ENCODE measurements at regions not wholly inside any gene's neighbourhood (a gene's known extent, or its start where the extent isn't known, plus 50 kb on each side); places are given as distances from the start of the nearest gene placed in this dataset.

DNA sequence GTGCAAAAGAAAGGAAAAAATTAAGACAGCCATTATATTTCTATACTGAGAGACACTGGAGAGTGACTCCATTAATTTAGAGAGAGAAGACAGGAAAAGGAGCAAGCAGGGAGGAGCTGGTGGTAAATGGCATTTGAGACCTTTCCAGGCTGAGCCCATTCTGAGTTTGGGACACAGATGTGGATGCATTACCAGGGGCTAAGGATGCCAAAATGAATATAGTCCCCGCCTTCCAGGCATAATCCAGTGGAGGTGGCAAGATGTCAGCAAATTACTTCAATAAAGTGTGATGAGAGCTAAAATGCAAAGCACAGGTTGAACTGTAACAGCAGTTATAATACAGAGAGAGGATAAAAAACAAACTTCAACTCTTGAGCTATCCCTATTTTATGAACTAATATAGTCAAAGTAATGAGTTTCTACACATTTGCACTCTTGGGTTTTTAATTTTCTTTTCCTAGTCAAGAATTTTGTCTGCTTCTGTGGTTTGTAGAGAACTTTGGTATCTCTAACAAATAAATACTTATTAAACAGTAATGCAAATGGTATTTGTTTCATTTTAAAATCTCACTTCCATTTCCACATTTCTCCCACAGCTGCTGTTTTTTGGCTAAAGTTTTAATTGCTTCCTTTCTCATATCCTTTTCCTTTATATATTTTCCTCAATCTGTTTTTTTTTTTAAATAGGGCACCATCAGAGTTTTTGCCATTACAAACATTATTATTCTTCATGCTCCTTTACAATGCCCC is 228.2 kb upstream of the KCNK2 start:
- H3K4me1 Mint-ChIP-seq = no peaks in the 10 kb centered on the region
- H3K9me3 Mint-ChIP-seq = peaks cover 8% of the 10 kb centered on the region
- H3K27me3 Mint-ChIP-seq (ENCODE audit: low read depth, poor library complexity) = peaks cover 6% of the 10 kb centered on the region
- no peak for DNase-seq
- no peak overlapping the region for H3K27ac Mint-ChIP-seq
- TF ChIP-seq, protein P1, sequence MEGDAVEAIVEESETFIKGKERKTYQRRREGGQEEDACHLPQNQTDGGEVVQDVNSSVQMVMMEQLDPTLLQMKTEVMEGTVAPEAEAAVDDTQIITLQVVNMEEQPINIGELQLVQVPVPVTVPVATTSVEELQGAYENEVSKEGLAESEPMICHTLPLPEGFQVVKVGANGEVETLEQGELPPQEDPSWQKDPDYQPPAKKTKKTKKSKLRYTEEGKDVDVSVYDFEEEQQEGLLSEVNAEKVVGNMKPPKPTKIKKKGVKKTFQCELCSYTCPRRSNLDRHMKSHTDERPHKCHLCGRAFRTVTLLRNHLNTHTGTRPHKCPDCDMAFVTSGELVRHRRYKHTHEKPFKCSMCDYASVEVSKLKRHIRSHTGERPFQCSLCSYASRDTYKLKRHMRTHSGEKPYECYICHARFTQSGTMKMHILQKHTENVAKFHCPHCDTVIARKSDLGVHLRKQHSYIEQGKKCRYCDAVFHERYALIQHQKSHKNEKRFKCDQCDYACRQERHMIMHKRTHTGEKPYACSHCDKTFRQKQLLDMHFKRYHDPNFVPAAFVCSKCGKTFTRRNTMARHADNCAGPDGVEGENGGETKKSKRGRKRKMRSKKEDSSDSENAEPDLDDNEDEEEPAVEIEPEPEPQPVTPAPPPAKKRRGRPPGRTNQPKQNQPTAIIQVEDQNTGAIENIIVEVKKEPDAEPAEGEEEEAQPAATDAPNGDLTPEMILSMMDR (IDR thresholded peaks at IDR 0.05) = no peak
- H3K36me3 Mint-ChIP-seq (ENCODE audit: low read depth) = no peaks in the 10 kb centered on the region
- no peak overlapping the region for H3K4me3 Mint-ChIP-seq

DNA sequence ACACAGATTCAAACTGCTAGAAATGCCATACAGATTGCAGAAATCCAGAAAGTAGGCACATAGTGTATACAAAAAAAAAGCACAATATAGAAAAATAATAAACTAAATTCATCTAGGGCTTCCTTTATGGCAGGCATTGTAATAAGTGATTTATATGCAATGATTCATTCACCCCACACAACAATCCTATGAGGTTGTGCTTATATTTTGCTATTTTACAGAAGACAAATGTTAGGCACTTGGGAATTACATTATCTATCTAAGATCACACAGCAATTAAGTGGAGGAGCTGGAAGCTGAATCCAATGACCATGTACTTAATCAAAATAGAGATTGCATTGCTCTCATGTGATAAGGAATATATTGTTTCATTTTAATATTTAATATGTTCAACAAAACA is 225.7 kb upstream of the KCNK2 start:
- Mint-ChIP-seq H3K9me3 (no peaks in the 10 kb centered on the region), H3K4me3 (no peak overlapping the region), H3K4me1 (no peaks in the 10 kb centered on the region), H3K27ac (no peak overlapping the region), H3K36me3 (ENCODE audit: low read depth) (no peaks in the 10 kb centered on the region), H3K27me3 (ENCODE audit: low read depth, poor library complexity) (peaks cover 5% of the 10 kb centered on the region)
- no peak for DNase-seq
- TF ChIP-seq, protein P1 (IDR thresholded peaks at IDR 0.05) = no peak

DNA sequence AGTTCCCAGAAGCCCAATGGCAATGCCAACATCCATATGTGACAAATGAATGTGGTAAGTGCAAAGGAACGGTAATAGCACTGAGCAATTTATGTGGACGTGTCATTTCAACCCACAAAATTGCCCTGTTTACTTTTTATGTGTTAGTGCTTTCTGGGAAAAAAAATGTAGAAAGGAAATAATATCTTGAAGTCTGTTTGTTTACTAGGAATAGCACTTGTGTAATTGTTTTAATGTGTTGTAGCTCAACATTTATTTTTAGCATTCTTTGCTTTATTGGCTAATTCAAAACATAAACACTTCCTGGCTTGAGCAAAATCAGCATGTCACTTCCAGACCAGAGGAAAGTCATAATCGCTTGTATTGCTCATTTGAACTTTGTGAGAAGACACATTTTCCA is 224.8 kb upstream of the KCNK2 start:
- peaks cover 3% of the 10 kb centered on the region for H3K27me3 Mint-ChIP-seq (ENCODE audit: low read depth, poor library complexity)
- DNase-seq = no peak
- no peaks in the 10 kb centered on the region for H3K9me3 Mint-ChIP-seq
- TF ChIP-seq, protein P1 (IDR thresholded peaks at IDR 0.05) = no peak
- no peak overlapping the region for H3K27ac Mint-ChIP-seq
- no peaks in the 10 kb centered on the region for H3K4me1 Mint-ChIP-seq
- H3K36me3 Mint-ChIP-seq (ENCODE audit: low read depth) = no peaks in the 10 kb centered on the region
- H3K4me3 Mint-ChIP-seq = no peak overlapping the region

DNA sequence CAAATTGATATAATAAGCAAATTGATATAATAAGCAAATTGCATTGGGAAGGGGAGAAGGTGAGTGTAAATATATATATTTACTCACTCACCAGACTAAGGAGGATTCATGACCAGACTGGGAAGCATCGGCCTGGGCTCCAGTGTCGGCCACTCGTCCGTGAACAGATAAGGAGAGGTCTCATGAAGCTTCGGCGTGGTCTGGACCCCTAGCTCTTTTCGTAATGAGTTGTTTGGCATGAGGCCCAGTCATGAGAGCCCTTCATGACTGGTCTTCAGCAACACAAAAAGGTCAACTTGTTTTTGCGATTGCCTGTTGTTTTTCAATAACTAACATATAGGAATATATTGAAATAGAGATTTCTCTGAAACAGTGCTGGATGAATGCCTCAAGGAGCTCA is 222.9 kb upstream of the KCNK2 start:
- peaks cover 3% of the 10 kb centered on the region for H3K27me3 Mint-ChIP-seq (ENCODE audit: low read depth, poor library complexity)
- no peak overlapping the region for H3K27ac Mint-ChIP-seq
- H3K4me3 Mint-ChIP-seq = no peak overlapping the region
- TF ChIP-seq, protein P1 (IDR thresholded peaks at IDR 0.05) = no peak
- DNase-seq = no peak
- no peaks in the 10 kb centered on the region for H3K36me3 Mint-ChIP-seq (ENCODE audit: low read depth)
- H3K9me3 Mint-ChIP-seq = no peaks in the 10 kb centered on the region
- no peaks in the 10 kb centered on the region for H3K4me1 Mint-ChIP-seq

DNA sequence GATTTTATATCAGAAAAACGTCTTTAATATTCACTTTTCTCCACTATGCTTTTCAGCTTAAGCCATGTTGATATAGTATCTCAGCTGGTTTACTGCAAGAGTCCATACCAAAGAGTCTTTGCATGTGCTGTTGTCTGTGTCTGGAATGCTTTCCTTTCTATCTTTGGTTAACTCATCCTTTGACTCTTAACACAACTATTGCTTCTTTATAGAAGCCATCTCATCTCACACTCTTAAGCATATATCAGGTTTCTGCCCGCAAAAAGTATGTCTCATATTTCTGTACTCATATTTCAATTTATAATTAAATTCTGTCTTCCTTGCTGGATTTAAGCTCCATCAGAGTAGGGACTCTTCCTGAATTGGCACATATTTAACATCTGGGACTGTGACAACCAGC is 220.9 kb upstream of the KCNK2 start:
- no peaks in the 10 kb centered on the region for H3K36me3 Mint-ChIP-seq (ENCODE audit: low read depth)
- peaks cover 4% of the 10 kb centered on the region for H3K27me3 Mint-ChIP-seq (ENCODE audit: low read depth, poor library complexity)
- no peak for DNase-seq
- no peaks in the 10 kb centered on the region for H3K9me3 Mint-ChIP-seq
- TF ChIP-seq, protein P1 (IDR thresholded peaks at IDR 0.05) = no peak
- no peak overlapping the region for H3K27ac Mint-ChIP-seq
- H3K4me1 Mint-ChIP-seq = no peaks in the 10 kb centered on the region
- no peak overlapping the region for H3K4me3 Mint-ChIP-seq

DNA sequence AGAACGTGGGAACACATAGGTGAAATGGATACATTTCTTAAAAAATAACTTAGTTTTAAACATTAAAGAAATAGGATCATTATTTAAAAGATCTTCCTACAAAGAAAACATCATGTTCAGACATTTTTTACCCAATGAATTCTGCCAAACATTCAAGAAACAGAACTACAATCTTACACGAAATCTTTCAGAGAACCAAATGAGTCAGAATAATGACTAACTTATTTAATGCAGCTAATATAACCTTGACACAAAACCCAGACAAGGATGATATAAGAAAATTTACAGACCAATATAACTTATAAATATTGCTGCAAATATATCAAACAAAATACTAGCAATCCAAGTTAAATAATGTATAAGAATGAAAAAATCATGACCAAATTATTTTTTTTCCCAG is 220.1 kb upstream of the KCNK2 start:
- H3K9me3 Mint-ChIP-seq = no peaks in the 10 kb centered on the region

More for the DNA sequence above, 220.1 kb upstream of the KCNK2 start:
- no peaks in the 10 kb centered on the region for H3K36me3 Mint-ChIP-seq (ENCODE audit: low read depth)
- TF ChIP-seq, protein P1 (IDR thresholded peaks at IDR 0.05) = no peak
- H3K27ac Mint-ChIP-seq = no peak overlapping the region
- no peaks in the 10 kb centered on the region for H3K4me1 Mint-ChIP-seq
- DNase-seq = no peak
- no peak overlapping the region for H3K4me3 Mint-ChIP-seq
- H3K27me3 Mint-ChIP-seq (ENCODE audit: low read depth, poor library complexity) = peaks cover 4% of the 10 kb centered on the region
